Prostate gland (tissue), 2 donors: ENCODE measurements at regions not wholly inside any gene's neighbourhood (a gene's known extent, or its start where the extent isn't known, plus 50 kb on each side); places are given as distances from the start of the nearest gene placed in this dataset.

ENCODE experiments used
- CTCF ChIP-seq, 4 experiments: fragments of 200-600 bp in 2 of 4; fragments of 450-650 bp in 2 of 4; sonication (generic) in 2 of 4; IDR thresholded peaks; 1 replicate in 3 of 4; 2 replicates in 1 of 4; pipeline ENCODE4 v1.5.1; 2016 to 2019; ENCODE audit warnings: antibody characterized with exemption in 4 of 4, mild to moderate bottlenecking in 2 of 4, moderate library complexity in 2 of 4
- POLR2A ChIP-seq: fragments of 450-650 bp; IDR thresholded peaks from one replicate; pipeline ENCODE4 v1.6.1; 2016; ENCODE audit warnings: antibody characterized with exemption, mild to moderate bottlenecking

- TF ChIP-seq POLR2A (no peak), CTCF (IDR thresholded peaks at IDR 0.05) (no peak)
Observed at GRCh38 chr7:82521906-82522445, 78.4 kb upstream of the CACNA2D1 start.
